IPS DF 6.9 (cell line): ENCODE measurements at regions not wholly inside any gene's neighbourhood (a gene's known extent, or its start where the extent isn't known, plus 50 kb on each side); places are given as distances from the start of the nearest gene placed in this dataset.

Experiments
- DNase-seq: peaks from one replicate; pipeline ENCODE4 v3.0.0-alpha.2; 2013; ENCODE audit warnings: low read depth, low spot score
- H3K27ac ChIP-seq: one replicate; pipeline ENCODE4 v1.5.1; 2013; ENCODE audit warnings: low read length, control low read depth
- H3K27me3 ChIP-seq: 2 replicates; pipeline ENCODE4 v1.6.1; 2013; ENCODE audit warnings: mild to moderate bottlenecking, low read length; ENCODE audit not compliant: control insufficient read depth, insufficient read depth
- H3K36me3 ChIP-seq: 2 replicates; pipeline ENCODE4 v1.6.1; 2013; ENCODE audit warnings: low read length; ENCODE audit not compliant: control insufficient read depth, insufficient read depth
- H3K4me1 ChIP-seq: 2 replicates; pipeline ENCODE4 v1.6.1; 2013; ENCODE audit warnings: low read length; ENCODE audit not compliant: control insufficient read depth, insufficient read depth
- H3K4me3 ChIP-seq: 2 replicates; pipeline ENCODE4 v1.5.1; 2013; ENCODE audit warnings: mild to moderate bottlenecking, low read length
- H3K9me3 ChIP-seq: 2 replicates; pipeline ENCODE4 v1.6.1; 2013; ENCODE audit warnings: low read length, inconsistent platforms; ENCODE audit not compliant: control insufficient read depth, insufficient read depth
- WGBS: extraction: QIAGEN DNeasy Blood & Tissue Kit; methylation state at CpG from one replicate; pipeline ENCODE4 v1.1.7; 2013; ENCODE audit warnings: mixed read lengths, missing lambda C conversion rate; ENCODE audit not compliant: insufficient read length, insufficient coverage; 5-methylcytosine and 5-hydroxymethylcytosine counted together

DNA sequence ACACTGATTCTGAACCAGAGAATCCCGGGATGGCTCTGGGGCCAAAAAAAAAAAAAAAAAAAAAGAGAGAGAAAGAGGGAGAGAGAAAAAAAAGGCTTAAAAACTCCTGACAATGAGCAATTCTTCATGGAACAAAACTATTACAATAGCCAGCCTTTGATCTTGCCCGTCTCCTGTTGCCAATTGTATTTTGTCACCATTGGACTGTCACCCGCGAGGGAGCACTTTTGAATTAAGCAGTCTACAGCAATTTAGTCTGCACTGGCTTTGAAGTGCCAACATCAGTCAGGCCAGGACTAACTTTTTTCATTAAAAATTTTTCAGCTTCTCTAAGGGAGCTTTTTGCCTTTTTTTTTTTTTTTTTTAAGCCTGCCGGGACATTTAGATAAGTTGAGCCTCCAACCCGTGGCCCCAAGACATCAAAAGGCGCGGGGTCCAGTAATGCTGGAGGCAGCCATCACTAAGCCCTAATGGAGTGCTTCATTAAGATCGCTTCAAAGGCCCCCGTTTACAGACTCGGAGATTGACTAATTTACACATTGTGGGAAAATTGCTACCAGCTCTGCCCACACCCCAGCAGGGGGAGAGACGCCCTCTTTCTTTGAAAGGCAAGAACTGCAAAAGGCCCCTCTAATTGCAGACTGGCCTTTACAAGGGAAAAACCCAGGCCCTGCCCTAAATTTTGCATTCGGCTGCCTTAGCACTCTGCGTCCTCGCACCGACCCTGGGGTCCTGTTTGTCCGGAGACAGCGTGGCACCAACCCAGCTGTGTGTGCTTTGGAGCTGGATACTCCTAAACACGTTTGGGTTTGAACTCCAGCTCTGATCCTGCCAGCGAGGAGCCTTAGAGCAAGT lies 98.1 kb upstream of the MSX1 start:
- Histone ChIP-seq H3K27me3 (no peaks in the 10 kb centered on the region), H3K36me3 (no peaks in the 10 kb centered on the region), H3K9me3 (no peaks in the 10 kb centered on the region), H3K4me3 (no peak overlapping the region), H3K4me1 (peaks cover 6% of the 10 kb centered on the region), H3K27ac (no peak overlapping the region)
- no CpG with 5 or more reads among the region's 20 CpGs for WGBS
- DNase-seq, result no peak

DNA sequence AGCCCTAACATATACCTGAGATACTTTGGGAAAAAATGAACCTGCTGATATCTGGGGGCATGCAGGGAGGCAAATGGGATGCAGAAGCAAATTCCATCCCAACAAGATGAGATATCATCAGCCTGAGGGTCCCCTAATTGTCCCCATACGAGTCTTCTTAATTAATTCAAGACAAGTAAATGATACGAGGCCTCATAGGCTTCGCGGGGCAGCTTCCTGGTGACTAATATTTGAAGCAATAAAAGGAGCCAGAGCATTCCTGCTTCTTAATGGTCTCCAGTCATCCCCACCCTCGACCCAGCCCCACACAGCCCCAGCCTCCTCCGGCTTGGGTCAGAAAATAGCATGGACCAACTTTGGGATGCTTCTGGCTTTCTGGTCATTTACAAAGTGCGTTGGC lies 99.6 kb upstream of the MSX1 start:
- WGBS, result no CpG with 5 or more reads among the region's 7 CpGs
- Histone ChIP-seq H3K4me3 (no peak overlapping the region), H3K36me3 (no peaks in the 10 kb centered on the region), H3K4me1 (peaks cover 6% of the 10 kb centered on the region), H3K27ac (no peak overlapping the region), H3K9me3 (no peaks in the 10 kb centered on the region), H3K27me3 (no peaks in the 10 kb centered on the region)
- no peak for DNase-seq

DNA sequence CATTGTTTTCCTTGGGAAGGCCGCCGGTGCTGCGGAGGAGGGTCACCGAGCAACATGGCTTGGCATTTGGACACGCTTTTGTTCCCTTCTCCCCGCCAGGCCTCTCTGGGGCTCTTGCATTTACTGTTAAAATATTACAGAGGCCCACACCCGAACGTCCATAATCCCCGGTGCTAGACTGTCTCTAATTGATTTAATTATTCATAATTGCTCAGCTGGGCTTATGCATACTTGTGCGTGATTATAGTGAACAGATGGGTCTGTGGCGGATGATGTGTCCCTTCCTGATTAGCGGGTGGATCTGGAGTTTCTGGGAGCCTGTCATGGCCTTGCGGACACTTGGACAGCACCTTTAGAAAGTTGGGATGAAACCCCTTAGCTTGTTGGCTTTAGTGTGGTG lies 100.2 kb upstream of the MSX1 start:
- DNase-seq, result no peak
- H3K4me3 ChIP-seq, result no peak overlapping the region
- WGBS, result no CpG with 5 or more reads among the region's 13 CpGs
- no peak overlapping the region for H3K27ac ChIP-seq
- H3K9me3 ChIP-seq, result no peaks in the 10 kb centered on the region
- peaks cover 6% of the 10 kb centered on the region for H3K4me1 ChIP-seq
- no peaks in the 10 kb centered on the region for H3K36me3 ChIP-seq
- H3K27me3 ChIP-seq, result no peaks in the 10 kb centered on the region

DNA sequence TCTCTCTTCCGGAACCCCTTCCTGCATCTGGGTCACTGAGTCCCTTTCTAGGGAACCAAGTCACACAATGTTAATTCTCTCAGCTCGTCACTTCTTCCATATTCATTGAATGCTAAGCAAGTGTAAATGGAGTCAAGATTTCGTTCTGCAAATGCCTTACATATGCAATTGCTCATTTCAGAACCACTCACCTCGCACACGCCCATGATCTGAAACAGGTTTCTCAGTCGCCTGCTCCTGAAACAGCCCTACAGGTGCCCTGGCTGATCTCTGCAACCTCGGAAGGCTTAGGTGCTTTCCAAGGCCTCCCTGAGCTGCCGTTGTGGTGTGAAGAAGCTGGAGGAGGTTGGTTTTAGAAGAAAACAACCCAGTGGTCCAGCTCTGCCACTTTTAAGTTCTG lies 100.8 kb upstream of the MSX1 start:
- H3K4me3 ChIP-seq, result no peak overlapping the region
- H3K9me3 ChIP-seq, result no peaks in the 10 kb centered on the region
- WGBS, result no CpG with 5 or more reads among the region's 8 CpGs
- no peak for DNase-seq
- no peaks in the 10 kb centered on the region for H3K27me3 ChIP-seq
- H3K36me3 ChIP-seq, result no peaks in the 10 kb centered on the region
- H3K27ac ChIP-seq, result no peak overlapping the region
- H3K4me1 ChIP-seq, result peaks cover 6% of the 10 kb centered on the region

DNA sequence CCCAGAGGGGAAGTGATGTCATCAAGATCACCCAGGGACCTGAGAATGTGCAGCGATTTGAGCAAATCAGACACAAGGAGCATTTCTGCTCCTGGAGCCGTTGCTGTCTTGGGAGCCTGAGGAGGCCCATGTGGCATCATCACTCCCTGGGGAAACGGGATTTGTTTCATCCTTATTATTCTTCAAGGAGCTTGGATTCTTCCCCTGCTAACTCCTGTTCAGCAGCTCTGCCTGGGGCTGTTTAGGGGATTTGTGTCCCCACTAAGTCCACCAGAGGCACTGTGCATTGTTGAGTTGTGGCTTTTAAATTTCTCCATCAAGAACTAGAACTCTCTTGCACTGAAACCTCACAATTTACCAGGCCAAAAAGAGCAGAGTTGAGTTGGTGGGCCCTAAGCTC lies 104.2 kb upstream of the MSX1 start:
- WGBS, result no CpG with 5 or more reads among the region's 3 CpGs
- H3K4me3 ChIP-seq, result no peak overlapping the region
- no peaks in the 10 kb centered on the region for H3K27me3 ChIP-seq
- no peak for DNase-seq
- no peaks in the 10 kb centered on the region for H3K9me3 ChIP-seq
- H3K36me3 ChIP-seq, result no peaks in the 10 kb centered on the region
- no peak overlapping the region for H3K27ac ChIP-seq
- no peaks in the 10 kb centered on the region for H3K4me1 ChIP-seq

DNA sequence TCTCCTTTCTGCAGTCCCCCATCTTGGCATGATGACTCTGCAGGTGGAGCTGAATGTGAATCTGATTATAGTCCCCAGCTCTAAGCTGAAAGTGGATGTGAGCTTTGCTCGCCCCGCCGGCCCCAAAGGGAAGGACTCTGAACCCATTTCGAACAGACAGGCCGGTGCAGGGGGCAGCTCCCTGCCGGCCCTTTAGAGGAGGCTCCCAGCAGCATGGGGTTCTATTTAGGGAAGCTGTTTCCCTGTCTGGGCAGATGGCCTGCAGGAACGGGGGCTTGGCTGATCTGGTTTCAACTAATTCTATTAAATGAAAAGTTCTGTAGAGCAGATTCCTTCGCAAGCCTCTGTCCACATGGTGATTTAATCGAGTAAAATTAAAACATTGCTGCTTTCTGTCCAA lies 104.8 kb upstream of the MSX1 start:
- no CpG with 5 or more reads among the region's 9 CpGs for WGBS
- Histone ChIP-seq H3K27me3 (no peaks in the 10 kb centered on the region), H3K4me3 (no peak overlapping the region), H3K36me3 (no peaks in the 10 kb centered on the region), H3K9me3 (no peaks in the 10 kb centered on the region), H3K4me1 (no peaks in the 10 kb centered on the region), H3K27ac (no peak overlapping the region)
- DNase-seq, result no peak

DNA sequence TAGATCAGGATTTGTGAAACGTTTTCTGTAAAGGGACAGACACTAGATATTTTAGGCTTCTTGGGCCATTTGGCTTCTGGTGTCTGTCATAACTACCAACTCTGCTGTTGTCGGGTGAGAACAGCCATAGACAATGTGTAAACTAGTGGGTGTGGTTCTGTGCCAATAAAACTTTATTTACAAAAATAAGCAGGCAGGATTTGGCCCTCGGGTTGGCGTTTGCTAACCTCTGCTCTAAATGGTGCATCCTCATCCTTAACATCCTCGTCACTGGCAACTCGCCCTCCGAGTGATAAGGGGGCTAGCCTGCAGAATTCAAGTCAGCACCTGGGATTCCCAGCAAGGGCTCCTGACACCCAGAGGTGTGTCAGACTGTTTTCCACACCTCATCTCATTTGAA lies 105.8 kb upstream of the MSX1 start:
- Histone ChIP-seq H3K27ac (no peak overlapping the region), H3K4me3 (no peak overlapping the region), H3K36me3 (no peaks in the 10 kb centered on the region), H3K9me3 (no peaks in the 10 kb centered on the region), H3K4me1 (no peaks in the 10 kb centered on the region), H3K27me3 (no peaks in the 10 kb centered on the region)
- WGBS, result no CpG with 5 or more reads among the region's 7 CpGs
- no peak for DNase-seq

DNA sequence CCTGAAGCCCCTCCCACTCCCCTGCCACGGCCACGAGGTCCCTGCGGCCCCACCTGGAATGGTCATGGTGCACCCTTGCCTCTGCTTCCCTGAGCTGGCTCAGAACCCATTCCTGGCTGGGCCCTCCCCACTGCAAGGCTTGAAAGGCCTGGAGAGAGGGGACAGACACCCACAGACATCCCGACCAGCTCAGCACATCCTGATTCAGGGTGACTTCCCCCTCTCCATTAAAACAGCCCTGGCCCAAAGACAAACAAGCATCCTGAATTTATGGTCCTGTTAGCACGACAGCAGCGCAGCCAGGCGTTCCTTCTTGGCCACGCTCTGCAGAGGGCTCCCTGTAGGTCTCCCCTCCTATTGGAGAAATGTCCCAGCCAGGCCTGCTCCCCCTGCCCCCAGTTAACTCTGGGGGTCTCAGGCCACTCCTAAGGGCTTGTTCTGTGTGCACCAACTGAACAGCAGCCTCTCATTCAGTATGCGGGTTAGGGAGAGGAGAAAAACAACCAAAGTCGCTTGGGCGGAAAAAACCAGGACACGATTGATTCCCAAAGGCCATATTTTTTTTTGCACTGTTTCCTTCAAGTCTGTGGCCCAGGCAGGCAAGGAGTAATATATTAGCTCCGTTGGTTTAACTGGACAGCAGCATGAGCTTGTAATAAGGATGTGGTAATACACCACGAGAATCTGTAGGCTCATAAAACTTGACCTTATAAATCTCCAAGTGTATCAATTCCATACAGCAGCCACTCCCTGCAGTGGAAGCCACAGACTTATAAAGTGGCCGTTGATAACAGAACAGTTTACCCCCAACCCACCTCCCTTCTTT lies 106.7 kb upstream of the MSX1 start:
- no peaks in the 10 kb centered on the region for H3K27me3 ChIP-seq

DNA sequence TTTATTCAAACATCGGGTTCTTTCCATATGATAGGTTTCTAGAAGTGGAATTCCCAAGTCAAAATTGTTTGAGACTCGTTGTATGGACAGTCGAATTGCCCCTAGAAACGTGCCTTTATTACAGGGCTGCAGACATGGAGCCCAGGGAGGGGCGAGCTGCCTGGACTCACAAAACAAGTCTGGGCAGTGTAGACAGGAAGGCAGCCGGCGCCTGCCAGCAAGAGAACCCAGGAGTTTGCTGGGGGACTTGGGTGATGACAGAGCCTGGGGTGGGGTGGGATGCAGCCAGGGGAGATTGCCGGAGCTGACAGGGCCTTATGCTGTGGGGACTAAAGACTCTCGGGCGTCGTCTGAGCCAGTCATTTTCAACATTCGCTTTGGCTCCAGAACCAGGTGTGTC lies 107.4 kb upstream of the MSX1 start:
- DNase-seq, result no peak
- no peaks in the 10 kb centered on the region for H3K4me1 ChIP-seq
- no peaks in the 10 kb centered on the region for H3K27me3 ChIP-seq
- H3K27ac ChIP-seq, result no peak overlapping the region
- H3K36me3 ChIP-seq, result no peaks in the 10 kb centered on the region
- no CpG with 5 or more reads among the region's 12 CpGs for WGBS
- no peaks in the 10 kb centered on the region; the same call in 1 of the 2 replicates for H3K9me3 ChIP-seq
- no peak overlapping the region for H3K4me3 ChIP-seq

More for the DNA sequence above, 106.7 kb upstream of the MSX1 start:
- no peak for DNase-seq
- no peak overlapping the region for H3K4me3 ChIP-seq
- H3K4me1 ChIP-seq, result no peaks in the 10 kb centered on the region
- no peaks in the 10 kb centered on the region for H3K36me3 ChIP-seq
- no CpG with 5 or more reads among the region's 15 CpGs for WGBS
- H3K27ac ChIP-seq, result no peak overlapping the region
- no peaks in the 10 kb centered on the region for H3K9me3 ChIP-seq

DNA sequence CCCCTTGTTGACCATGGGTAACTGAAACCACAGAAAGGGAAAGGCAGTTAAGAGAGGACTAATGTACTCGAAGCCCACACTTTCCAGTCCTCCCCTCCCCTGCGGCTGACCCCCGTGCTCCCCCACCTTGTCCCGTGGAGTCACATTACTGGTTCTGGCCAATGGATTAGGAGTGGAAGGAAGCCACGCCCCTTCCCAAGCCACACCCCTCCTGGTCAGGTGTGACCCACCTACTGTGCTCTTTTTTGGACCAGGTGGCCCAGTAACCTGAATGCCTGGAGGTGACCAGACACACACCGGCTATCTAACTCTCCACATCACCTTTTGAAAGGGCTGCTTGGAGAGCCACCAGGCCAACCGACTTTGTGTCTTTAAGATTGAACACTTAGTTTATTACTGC lies 109.3 kb upstream of the MSX1 start:
- no peaks in the 10 kb centered on the region for H3K4me1 ChIP-seq
- H3K4me3 ChIP-seq, result no peak overlapping the region
- DNase-seq, result no peak
- H3K27ac ChIP-seq, result no peak overlapping the region
- no peaks in the 10 kb centered on the region for H3K36me3 ChIP-seq
- no peaks in the 10 kb centered on the region; the same call in 1 of the 2 replicates for H3K9me3 ChIP-seq
- no CpG with 5 or more reads among the region's 7 CpGs for WGBS
- no peaks in the 10 kb centered on the region for H3K27me3 ChIP-seq
